ENCODE measurements at regions not wholly inside any gene's neighbourhood (a gene's known extent, or its start where the extent isn't known, plus 50 kb on each side); places are given as distances from the start of the nearest gene placed in this dataset.

DNA sequence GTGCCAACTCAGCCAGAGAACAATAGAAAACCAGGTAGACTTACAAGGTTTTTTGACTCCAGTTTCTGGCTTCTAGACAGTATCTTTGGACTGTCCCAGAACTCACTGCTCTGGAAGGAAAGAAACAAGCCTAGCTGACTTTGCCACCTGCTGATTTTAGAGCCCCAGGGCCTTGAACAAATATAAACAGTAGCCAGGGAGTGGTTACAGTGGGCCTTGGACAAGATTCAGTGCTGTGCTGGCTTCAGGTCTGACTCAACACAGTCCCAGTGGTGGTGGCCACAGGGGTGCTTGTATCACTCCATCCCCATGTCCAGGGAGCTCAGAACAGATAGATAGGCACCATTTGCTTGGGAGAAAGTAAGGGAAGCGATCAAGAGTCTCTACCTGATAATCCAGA lies 694.1 kb upstream of the ADGRL3 start:
- DNase-seq (ENCODE audit: low spot score): no peak

DNA sequence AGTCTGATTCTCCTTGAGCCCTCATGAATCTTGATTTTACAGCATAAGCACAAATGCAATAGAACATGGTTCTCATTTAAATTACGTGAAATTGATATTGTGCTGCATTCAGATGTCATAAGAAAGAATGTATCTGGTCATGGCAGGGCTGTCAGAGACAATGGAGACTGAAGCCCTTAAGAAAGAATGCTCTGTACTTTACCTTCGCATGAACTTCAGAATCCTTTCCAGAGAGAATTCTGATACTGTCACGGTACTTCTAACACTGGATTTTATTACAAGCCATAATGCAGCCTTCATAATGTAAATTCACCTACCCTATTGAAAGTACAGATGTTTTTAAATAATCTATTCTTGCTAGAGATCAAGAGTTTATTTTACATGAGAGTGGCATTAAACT lies 677.9 kb upstream of the ADGRL3 start:
- no peak for DNase-seq (ENCODE audit: low spot score)

DNA sequence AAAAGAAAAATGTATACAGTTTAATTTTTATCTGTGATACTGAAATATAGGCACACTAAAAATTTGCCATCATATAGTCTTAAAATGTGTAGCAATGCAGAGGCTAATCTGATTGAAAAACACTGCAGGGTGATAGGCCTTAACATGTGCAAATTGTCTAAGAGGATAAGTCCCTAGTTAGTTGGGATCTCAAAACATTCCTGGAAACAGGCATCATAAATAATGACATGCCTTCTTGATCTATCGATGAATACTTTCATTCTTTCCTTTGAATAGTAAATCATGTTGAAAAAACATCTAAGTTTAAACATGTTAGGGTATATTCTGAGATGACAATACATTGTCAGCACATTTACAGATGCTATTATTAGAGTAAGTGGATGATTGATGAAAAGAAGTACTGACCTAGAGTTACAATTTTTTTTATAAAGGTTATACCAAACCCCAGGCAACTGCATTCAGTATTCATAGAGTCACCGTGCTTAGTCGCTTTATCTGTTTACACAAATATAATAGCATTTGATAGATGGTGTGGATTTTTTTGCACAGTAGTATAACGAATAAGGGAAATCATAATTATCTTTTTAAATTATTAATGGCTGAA lies 668.2 kb upstream of the ADGRL3 start:
- DNase-seq (ENCODE audit: low spot score): no peak

DNA sequence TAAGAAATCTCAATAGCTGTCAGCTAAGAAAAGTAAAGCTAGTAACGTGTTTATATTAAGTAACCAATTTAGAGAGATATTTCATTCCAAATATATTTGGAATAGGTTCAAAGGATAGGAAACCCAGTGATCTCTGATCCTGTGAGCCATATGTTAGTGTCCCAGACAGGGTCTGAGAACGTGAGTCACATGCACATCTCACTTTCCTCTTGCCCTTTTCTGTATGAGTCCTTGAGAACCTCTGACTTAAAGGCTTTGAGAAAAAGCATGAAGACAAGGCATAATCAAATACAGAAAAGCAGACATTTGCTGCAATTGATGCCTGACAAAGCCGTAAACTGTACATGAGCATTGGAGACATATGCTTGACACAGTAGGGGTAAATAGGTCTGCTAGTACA lies 655.1 kb upstream of the ADGRL3 start:
- DNase-seq (ENCODE audit: low spot score): no peak

DNA sequence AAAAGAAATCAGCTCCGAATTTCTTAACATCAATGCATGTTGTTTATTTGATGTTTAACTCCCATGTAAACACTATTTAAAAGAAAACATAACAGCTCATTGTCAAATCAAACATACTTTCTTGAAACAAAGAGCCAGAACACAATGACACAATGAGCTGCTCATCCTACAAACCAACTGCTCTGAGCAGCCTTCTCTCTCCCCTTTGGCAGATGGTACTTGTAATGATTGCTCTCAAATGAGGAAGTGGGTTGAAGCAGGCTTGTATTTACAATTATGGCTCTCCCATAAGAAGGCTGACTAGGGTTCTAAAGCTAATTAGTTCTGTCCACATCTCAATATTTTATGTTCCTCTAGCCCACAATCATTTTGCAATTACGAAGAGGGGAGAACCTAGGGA lies 637.8 kb upstream of the ADGRL3 start:
- no peak for DNase-seq (ENCODE audit: low spot score)

DNA sequence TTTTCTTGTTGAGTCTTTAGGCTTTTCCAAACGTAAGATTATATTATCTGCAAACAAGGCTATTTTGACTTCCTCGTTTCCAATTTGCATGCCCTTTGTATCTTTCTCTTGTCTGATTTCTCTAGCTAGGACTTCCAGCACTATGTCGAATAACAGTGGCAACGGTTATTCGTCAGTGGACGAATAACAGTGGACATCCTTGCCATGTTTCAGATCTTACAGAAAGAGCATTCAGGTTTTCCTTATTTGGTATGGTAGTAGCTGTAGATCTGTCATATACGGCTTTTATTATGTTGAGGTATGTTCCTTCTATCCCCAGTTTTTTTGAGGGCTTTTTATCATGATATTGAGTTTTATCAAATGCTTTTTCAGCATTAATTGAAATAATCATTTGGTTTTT lies 634.6 kb upstream of the ADGRL3 start:
- no peak for DNase-seq (ENCODE audit: low spot score)

DNA sequence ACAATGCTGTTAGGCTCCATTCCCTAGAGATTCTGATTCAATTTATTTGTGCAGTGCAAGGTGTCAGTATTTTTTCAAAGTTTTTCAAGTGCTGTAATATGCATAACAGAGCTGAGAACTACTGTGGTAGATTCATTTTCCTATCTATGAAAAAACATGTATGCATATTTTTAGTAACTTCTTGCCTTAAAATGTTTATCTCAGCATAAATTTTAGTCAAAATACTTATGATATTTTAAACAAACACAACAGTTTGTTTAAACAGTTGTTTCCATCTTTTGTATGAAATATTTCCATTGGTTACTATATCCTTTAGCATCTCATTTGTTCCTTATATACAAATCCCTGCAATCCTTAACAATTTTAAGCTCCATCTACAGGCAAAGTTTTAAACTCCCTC lies 624.8 kb upstream of the ADGRL3 start:
- DNase-seq (ENCODE audit: low spot score): no peak

DNA sequence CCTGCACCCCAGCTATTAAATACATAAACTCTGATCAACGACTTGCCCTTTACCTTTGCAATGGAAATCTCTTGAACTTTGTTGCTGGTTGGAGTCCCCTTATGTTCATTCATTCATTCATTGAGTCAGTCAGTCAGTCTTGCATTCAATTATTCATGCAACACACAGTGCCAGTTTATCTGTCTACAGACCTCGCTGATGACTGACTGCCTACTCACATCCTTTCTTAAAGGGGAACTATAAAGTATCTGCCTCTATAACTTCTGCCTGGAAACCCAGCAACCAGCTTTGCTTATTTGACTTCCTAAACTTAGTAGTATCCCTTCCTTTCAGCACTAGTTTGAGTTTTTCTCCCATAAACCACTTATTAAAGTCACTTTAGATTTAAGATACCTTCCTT lies 620.8 kb upstream of the ADGRL3 start:
- DNase-seq (ENCODE audit: low spot score): no peak

DNA sequence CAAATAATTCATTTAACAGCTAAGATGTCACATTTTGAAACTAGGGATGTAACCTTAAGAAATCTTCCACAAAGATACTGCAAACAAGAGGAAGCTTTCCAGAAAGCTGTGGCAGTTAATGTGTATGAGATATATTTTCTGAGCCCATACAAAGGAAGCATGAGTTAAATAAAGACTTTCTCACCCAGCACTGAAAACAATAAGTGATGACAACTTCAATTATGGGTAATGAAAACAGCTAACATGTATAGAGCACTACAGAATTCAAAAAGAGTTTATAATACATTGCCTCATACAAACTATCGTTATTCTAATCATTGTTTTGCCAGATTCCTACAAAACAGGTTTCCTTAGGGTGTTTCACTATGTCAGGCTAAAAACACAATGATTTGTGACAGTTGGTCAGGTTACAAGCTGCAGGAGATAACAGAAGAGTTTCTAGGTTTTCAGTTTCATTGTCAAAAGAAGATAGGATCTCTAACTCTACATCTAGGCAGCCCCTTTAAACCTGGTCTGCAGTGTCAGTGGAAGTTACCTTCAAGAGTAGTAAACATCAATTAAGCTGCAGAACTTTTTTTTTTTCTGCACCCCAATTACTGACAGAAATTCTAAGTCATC lies 618.1 kb upstream of the ADGRL3 start:
- no peak for DNase-seq (ENCODE audit: low spot score)

DNA sequence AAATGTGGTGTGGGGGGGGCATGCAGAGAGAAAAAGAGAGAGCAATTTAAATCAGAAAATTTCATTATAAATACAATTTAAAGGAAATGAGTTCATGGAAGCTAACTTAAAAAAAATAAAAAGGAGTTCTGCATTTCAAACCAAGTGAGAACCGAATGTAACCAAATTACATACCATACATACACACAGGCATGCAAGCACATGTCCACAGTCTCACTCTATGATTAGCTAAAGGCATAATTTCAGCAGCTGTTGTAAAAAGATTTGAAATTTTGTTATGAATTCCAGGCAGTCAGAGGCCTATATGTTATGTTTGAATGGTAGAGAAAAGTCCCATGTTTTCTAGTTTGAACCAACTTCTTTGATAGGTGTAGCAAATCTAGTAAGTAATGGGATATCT lies 611.6 kb upstream of the ADGRL3 start:
- no peak for DNase-seq (ENCODE audit: low spot score)

DNA sequence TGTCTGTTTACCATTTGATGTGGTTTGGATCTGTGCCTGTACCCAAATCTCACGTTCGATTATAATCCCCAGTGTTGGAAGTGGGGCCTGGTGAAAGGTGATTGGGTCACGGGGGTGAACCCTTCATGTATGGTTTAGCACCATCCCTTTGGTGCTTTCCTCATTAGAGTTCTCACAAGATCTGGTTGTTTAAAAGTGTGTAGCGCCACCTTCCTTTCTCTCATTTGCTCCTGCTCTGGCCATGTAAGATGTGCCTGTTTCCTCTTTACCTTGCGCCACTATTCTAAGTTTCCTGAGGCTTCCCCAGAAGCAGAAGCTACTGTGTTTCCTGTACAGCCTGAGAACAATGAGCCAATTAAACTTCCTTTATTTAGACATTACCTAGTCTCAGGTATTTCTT lies 610.7 kb upstream of the ADGRL3 start:
- no peak for DNase-seq (ENCODE audit: low spot score)

DNA sequence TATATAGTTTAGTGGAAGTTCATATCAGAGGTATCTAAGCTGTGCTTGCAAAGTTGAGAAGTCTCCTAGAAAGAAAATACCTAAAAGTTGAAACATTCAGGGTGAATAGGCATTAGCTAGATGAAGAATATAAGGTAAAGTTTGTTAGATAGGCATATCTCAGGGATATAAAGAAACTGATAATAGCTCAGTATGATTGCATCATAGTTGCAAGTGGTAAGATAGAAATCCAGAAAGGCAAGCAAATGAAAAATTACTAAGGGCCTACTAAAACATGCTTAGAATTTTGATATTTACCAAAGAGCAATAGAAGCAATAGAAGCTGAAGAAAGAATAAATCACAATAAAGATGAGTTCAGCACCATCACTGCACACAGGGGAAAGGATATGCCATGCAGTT lies 610.0 kb upstream of the ADGRL3 start:
- DNase-seq (ENCODE audit: low spot score): no peak

DNA sequence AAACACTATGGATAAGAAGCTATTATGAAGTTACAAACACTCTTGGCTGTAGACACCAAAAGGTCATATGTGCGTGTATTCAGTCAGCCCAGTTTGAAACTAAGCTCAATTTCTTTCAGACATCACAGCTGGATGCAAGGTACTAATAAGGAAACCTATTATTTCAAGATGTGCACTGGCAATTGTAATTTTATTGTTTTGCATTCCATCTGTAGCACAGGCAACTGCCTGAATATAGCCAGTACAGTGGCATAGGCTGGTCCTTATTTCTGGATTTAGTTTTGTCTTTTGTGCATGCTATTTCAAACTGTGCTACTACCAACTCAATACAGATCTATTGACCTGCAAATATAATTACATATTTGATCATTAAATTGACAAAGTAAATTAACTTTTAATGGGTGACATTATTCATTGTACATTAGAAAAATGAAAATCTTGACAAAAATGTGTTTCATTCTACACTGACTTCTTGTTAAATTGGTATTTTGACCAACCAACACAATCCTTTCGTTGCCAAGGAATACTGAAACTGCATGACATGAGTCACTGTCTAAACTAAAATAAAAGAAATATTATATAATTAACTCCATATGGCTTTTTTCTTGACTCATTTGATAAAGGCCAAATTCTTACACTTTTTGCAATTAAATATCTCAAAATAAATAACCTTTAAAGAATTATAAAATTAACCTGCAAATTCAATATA lies 594.3 kb upstream of the ADGRL3 start:
- DNase-seq (ENCODE audit: low spot score): no peak

DNA sequence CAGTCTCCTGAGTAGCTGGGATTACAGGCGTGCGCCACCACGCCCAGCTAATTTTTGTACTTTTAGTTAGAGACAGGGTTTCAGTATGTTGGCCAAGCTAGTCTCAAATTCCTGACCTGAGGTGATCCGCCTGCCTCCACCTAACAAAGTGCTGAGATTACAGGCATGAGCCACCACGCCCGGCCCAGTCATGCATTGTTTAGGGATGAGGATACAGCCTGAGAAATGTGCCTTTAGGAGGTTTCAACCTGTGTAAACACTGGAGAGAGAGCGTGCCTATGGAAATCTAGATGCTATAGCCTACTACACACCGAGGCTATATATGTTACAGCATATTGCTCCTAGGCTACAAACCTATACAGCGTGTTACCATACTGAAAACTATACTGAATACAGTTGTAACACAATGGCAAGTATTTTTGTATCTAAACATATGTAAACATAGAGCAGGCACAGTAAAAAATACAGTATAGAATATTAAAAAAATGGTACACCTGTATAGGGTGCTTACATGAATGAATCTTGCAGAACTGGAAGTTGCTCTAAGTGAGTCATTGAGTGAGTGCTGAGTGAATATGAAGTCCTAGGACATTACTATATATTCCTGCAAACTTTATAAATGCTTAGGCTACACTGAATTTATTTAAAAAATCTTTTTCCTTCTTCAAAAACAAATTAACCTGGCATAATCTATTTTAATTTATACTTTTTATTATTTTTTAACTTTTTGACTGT lies 588.2 kb upstream of the ADGRL3 start:
- peak; percentile 1 for DNase-seq (ENCODE audit: low spot score)

DNA sequence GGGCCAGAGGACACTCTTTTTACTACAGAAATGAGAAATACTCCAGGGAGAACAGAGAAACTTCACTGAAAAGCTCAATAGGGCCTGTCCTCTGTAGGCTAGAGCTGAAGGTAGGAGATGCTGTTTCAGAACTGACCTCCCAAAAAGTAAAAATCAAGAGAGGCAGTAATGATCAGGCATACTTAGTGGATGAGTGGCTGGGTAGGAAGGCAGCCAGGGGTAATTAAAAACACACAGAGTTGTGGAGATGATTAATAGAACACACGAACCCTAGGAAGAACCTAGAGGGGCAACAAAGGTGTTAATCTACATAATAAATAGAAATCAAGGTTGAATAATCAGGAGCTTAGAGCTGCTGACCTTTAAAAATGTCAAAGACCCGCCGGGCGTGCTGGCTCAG lies 582.4 kb upstream of the ADGRL3 start:
- DNase-seq (ENCODE audit: low spot score): no peak

DNA sequence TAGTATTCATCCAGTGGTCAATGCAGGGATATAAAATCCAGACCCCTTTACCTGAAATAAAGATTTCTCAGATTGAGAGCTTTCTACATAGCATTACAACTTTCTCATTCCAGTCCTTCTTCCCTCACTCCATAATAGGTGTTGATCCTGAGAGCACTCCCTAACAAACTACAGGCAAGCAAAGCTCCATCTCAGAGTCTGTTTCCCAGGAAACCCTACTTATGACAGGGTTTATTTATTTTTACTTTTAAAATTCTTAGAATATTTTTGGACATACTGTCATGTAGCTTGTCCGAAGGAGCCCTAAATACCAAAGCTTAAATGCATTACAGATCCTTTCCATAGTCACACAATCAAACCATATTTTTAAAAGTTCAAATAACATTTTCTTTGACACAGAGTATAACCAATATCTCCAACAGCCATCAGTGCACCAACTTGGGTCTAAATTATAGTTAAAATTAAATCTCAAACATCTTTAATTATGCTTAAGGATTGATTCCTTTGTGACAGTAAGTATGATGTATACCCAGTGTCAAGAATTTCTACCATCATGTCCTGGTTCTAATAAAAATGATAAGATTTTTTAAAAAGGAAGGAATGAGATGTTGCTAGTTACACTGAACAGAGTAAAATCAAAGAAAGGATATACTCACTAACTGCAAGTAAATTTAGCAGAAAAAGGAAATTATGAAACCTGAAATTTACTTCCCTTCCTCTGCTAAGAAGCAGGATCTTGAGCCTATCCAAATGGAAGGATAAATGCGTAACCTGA lies 580.4 kb upstream of the ADGRL3 start:
- no peak for DNase-seq (ENCODE audit: low spot score)

DNA sequence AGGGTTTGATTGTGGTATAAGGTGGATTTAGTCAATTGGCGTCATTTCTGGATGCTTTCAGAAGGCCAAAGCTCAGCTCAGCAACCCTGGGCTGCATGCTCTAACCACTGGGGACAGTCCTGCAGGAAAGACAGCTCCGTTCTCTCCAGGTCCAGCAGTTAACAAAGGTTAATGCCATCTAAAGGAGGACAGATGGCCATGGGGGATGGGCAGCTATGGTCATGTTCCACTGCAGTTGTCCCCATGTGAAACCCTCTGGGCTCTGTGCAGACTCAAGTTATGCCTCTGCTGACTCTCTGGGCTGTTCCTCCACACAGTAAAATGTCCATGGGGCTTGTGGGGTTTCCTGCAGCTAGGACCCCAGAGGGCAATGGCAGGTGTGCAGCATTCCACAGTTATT lies 562.1 kb upstream of the ADGRL3 start:
- DNase-seq (ENCODE audit: low spot score): no peak

DNA sequence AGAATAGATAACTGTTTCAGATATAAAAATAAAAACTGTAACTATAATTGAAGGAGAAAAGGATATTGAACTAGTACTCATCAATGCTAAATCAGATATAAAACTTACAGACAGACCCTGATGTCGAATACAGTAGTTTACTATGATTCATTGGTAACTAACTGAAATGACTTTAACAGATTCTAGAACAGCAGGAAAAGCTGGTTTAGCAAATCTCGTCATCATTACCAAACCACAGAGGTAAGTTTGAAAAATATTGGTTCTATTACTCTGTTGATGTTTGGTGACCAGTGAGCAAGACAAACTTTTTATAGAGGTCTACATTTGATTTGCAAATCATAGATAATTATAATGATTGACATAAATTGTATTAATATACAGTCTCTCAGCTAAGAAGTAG lies 551.4 kb upstream of the ADGRL3 start:
- no peak for DNase-seq (ENCODE audit: low spot score)

DNA sequence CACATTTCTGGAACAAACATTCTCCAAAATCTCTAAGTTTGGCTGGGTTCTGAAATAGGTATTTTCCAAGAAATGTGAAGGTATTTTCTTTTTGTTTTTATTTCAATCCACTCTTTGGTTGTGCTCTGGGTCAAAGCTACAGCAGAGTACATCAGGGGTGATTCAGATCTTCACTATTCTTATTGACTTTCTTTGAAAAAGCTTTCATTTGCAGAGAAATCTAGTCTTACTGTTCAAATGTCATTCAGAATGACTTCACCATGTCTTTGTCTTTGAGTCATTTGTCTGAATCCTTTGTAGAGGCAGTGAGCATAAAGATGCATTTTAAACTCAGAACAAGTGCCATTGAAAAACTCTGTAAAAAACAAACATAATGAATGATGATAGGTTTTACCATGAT lies 547.2 kb upstream of the ADGRL3 start:
- DNase-seq (ENCODE audit: low spot score): no peak

DNA sequence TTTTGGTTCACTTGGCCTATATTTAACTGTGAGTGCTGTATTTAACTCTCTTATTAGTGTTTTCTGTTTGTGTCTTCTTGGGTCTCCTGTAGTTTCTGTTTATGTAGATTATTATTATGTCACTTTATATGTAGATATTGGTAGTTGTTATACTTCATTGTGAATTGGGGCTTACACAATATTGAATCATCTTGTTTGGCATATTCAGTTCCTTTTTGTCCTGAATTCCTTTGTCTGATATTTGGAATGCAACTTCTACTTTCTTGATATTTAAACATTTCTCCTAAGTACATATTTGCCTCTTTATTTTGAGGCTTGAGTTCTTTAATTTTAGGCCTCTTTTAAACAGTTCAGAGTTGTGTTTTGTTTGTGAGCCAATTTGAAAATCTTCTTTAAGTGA lies 544.8 kb upstream of the ADGRL3 start:
- no peak for DNase-seq (ENCODE audit: low spot score)

DNA sequence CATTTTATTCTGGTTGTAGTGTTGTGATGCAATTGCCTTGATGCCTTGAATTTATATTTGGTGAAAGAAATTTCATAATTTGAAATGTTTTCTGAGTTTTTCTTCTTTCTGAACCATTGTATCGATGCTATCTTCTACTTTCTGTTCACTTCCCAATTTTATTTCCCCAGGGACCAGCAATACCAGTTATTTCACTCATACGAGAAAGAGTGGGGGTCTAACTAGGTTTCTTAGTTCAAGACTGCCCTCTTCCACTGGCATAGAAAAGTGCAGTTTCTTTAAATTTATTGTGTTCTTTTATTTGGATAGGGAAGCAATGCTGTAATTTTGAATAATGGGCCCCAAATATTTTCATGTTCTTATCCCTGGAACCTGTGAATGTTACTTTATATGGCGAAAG lies 544.0 kb upstream of the ADGRL3 start:
- DNase-seq (ENCODE audit: low spot score): no peak

DNA sequence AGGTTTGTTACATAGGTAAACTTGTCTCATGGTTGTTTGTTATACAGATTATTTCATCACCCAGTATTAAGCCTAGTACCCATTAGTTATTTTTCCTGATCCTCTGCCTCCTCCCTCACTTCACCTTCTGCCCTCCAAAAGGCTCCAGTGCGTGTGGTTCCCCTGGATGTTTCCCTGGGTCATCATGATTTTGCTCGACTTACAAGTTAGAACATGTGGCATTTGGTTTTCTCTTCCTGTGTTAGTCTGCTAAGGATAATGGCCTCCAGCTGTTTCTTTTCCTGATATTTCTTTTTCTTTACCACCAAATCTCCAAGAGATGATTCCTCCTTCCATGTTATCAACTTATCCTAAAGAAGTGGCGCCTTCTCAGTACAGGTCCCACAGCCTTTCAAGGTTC lies 543.1 kb upstream of the ADGRL3 start:
- DNase-seq (ENCODE audit: low spot score): no peak

Measured in LoVo (cell line).